Ishikawa (cell line): ENCODE measurements at regions not wholly inside any gene's neighbourhood (a gene's known extent, or its start where the extent isn't known, plus 50 kb on each side); places are given as distances from the start of the nearest gene placed in this dataset.

Source experiments
- CEBPB ChIP-seq: IDR thresholded peaks from 2 replicates; pipeline ENCODE4 v1.6.1; 2012
- CREB1 ChIP-seq: IDR thresholded peaks from 2 replicates; pipeline ENCODE4 v1.6.1; 2012; ENCODE audit warnings: low read depth
- EGR1 ChIP-seq: IDR thresholded peaks from 2 replicates; pipeline ENCODE4 v1.6.1; 2012
- EP300 ChIP-seq: IDR thresholded peaks from 2 replicates; pipeline ENCODE4 v1.6.1; 2012; ENCODE audit warnings: borderline replicate concordance
- FOXM1 ChIP-seq: IDR thresholded peaks from 2 replicates; pipeline ENCODE4 v1.6.1; 2012; ENCODE audit warnings: low read depth, borderline replicate concordance
- NFIC ChIP-seq: IDR thresholded peaks from 2 replicates; pipeline ENCODE4 v1.6.1; 2012
- RAD21 ChIP-seq: IDR thresholded peaks from 2 replicates; pipeline ENCODE4 v1.6.1; 2012; ENCODE audit warnings: low read depth
- REST ChIP-seq: IDR thresholded peaks from 2 replicates; pipeline ENCODE4 v1.6.1; 2012; ENCODE audit warnings: low read depth, mild to moderate bottlenecking
- TAF1 ChIP-seq: IDR thresholded peaks from 2 replicates; pipeline ENCODE4 v1.6.1; 2012; ENCODE audit warnings: low read depth, mild to moderate bottlenecking
- TCF12 ChIP-seq: IDR thresholded peaks from 2 replicates; pipeline ENCODE4 v1.6.1; 2012; ENCODE audit warnings: low read depth
- USF1 ChIP-seq: IDR thresholded peaks from 2 replicates; pipeline ENCODE4 v1.6.1; 2012
- YY1 ChIP-seq: IDR thresholded peaks from 2 replicates; pipeline ENCODE4 v1.6.1; 2012; ENCODE audit warnings: low read depth

GRCh38 chr3:84487296-84487695 is 471.5 kb upstream of the CADM2 start:
- TF ChIP-seq CEBPB (no peak), TCF12 (no peak), TAF1 (no peak), EP300 (no peak), CREB1 (no peak), FOXM1 (no peak), YY1 (no peak), RAD21 (no peak), EGR1 (no peak), USF1 (no peak), NFIC (no peak), REST (no peak)
